Fibroblast of lung (primary cell): ENCODE measurements at regions not wholly inside any gene's neighbourhood (a gene's known extent, or its start where the extent isn't known, plus 50 kb on each side); places are given as distances from the start of the nearest gene placed in this dataset.

Experiments used
- DNase-seq, 2 donors: peaks; one replicate each; pipeline versions ENCODE4 v3.0.0 to v3.0.0-alpha.2; 2010; ENCODE audit warnings: low read depth in 2 of 2
- H2AFZ ChIP-seq: 2 replicates; pipeline ENCODE4 v1.5.1; 2012; ENCODE audit warnings: low read length, control low read depth, inconsistent platforms
- H3K27ac ChIP-seq: 2 replicates; pipeline ENCODE4 v1.5.1; 2011; ENCODE audit warnings: low read length, control low read depth; ENCODE audit not compliant: insufficient read depth
- H3K27me3 ChIP-seq: 2 replicates; pipeline ENCODE4 v1.5.1; 2011; ENCODE audit warnings: mild to moderate bottlenecking, low read length; ENCODE audit not compliant: control insufficient read depth, insufficient read depth
- H3K36me3 ChIP-seq: 2 replicates; pipeline ENCODE4 v1.5.1; 2011; ENCODE audit warnings: low read length; ENCODE audit not compliant: control insufficient read depth, insufficient read depth
- H3K4me1 ChIP-seq: 2 replicates; pipeline ENCODE4 v1.5.1; 2011; ENCODE audit warnings: low read length; ENCODE audit not compliant: control insufficient read depth, insufficient read depth; ENCODE audit errors: extremely low read depth
- H3K4me2 ChIP-seq: 2 replicates; pipeline ENCODE4 v1.5.1; 2011; ENCODE audit warnings: low read length, control low read depth; ENCODE audit not compliant: insufficient read depth; ENCODE audit errors: extremely low read depth
- H3K4me3 ChIP-seq, 4 experiments: fragments of 200-600 bp in 1 of 4; sonication (generic) in 1 of 4; replicated peaks in 1 of 4; 2 replicates each; pipeline ENCODE4 v1.5.1; 2011 to 2016; ENCODE audit warnings: low read length in 4 of 4, low read depth in 3 of 4, mild to moderate bottlenecking in 3 of 4, control low read depth in 2 of 4, inconsistent platforms in 1 of 4, mixed read lengths in 1 of 4; ENCODE audit not compliant: insufficient read depth in 1 of 4; ENCODE audit errors: control extremely low read depth in 1 of 4
- H3K79me2 ChIP-seq: 2 replicates; pipeline ENCODE4 v1.5.1; 2012; ENCODE audit warnings: mild to moderate bottlenecking, low read length, inconsistent platforms; ENCODE audit not compliant: control insufficient read depth, insufficient read depth
- H3K9ac ChIP-seq: 2 replicates; pipeline ENCODE4 v1.5.1; 2011; ENCODE audit warnings: mild to moderate bottlenecking, low read length, control low read depth; ENCODE audit not compliant: insufficient read depth
- H3K9me3 ChIP-seq: 2 replicates; pipeline ENCODE4 v1.5.1; 2012; ENCODE audit warnings: low read depth, low read length; ENCODE audit not compliant: control insufficient read depth, insufficient read depth
- H4K20me1 ChIP-seq: 2 replicates; pipeline ENCODE4 v1.5.1; 2011; ENCODE audit warnings: low read length; ENCODE audit not compliant: control insufficient read depth, insufficient read depth; ENCODE audit errors: extremely low read depth
- EZH2 ChIP-seq: IDR thresholded peaks from 2 replicates; pipeline ENCODE4 v1.5.1; 2012; ENCODE audit warnings: low read length, control low read depth, mild to moderate bottlenecking; ENCODE audit errors: missing control alignments
- TF ChIP-seq, protein P1 (sequence below), 2 donors: IDR thresholded peaks in 1 of 2; conservative IDR thresholded peaks in 1 of 2; 1 replicate in 1 of 2; 2 replicates in 1 of 2; pipeline ENCODE4 v1.5.1; 2011 to 2012; ENCODE audit warnings: low read length in 2 of 2, control low read depth in 1 of 2, inconsistent platforms in 1 of 2, low read depth in 1 of 2, mild to moderate bottlenecking in 1 of 2

DNA sequence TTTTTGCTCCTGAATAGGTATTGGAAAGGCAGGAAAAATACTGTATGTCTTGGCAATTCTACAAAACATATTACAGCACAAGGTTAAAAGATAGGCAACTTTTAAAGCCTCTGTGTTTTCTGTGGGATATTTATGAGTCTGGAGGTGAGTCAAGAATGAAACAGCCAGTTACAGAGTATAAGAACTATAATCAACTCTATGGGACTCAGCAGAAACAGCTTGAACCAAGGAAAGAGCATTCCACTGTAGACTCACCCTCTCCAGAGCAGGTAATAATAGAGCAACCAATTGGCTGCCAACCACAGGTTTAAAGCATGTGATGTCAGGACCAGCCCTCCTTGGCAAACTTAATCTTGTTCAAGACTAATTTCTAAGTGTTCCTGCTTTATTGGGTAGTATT, 100.5 kb upstream of the MDM1 start:
- Histone ChIP-seq H3K27ac (no peak overlapping the region), H3K9ac (no peak overlapping the region), H3K4me1 (no peaks in the 10 kb centered on the region), H4K20me1 (no peaks in the 10 kb centered on the region), H3K36me3 (no peaks in the 10 kb centered on the region), H3K27me3 (no peaks in the 10 kb centered on the region), H3K4me2 (no peak overlapping the region), H3K79me2 (no peaks in the 10 kb centered on the region), H3K4me3 (no peak overlapping the region), H3K9me3 (no peaks in the 10 kb centered on the region), H2AFZ (no peak overlapping the region)
- peak in 1 of 2 donors; percentile 54 for DNase-seq
- no peak for TF ChIP-seq EZH2
- TF ChIP-seq, protein P1, sequence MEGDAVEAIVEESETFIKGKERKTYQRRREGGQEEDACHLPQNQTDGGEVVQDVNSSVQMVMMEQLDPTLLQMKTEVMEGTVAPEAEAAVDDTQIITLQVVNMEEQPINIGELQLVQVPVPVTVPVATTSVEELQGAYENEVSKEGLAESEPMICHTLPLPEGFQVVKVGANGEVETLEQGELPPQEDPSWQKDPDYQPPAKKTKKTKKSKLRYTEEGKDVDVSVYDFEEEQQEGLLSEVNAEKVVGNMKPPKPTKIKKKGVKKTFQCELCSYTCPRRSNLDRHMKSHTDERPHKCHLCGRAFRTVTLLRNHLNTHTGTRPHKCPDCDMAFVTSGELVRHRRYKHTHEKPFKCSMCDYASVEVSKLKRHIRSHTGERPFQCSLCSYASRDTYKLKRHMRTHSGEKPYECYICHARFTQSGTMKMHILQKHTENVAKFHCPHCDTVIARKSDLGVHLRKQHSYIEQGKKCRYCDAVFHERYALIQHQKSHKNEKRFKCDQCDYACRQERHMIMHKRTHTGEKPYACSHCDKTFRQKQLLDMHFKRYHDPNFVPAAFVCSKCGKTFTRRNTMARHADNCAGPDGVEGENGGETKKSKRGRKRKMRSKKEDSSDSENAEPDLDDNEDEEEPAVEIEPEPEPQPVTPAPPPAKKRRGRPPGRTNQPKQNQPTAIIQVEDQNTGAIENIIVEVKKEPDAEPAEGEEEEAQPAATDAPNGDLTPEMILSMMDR (conservative IDR thresholded peaks at IDR 0.05 in 1 of 2, IDR thresholded peaks at IDR 0.05 in 1 of 2; ENCODE audit: low read depth in 1 of 2, low read length in 2 of 2) = no peak

DNA sequence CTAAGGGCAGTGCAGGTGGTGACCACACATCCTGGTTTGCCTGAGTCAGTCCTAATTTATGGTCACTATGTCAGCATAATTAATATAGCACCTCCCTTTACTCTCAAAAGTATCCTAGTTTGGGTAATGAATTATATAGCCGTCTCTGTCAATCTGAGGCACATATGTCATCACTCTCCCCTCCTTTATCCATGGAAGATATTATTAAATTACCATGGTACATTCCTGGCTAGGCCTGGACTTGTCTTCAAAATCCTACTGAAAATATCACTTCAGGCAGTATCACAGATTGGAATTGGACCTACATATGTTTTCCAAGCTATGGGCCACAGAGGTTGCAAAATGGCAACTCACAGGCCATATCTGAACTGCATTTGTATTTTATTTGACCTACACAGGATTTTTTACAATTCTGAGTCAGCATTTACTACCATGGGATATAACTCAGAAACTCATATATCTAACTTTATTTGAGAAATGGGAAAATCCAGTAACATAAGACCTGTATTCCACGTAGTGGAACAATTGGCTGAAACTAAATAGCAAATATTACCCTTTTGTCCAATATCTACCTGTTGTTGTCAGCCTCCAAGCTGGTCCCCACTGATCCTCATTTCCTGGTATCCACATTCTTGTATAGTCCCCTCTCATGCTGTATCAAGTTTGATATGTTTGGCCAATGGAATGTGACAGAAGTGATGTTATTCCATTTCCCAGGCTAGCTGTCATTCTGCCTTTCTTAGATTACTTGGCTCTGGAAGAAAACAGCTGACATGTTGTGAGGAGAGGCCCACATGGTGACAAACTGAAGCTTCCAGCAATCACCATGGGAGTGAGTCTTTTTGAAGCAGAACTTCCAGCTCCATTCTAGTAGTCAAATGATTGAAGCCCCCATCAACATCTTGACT, 102.5 kb upstream of the MDM1 start:
- no peak overlapping the region for H2AFZ ChIP-seq
- no peaks in the 10 kb centered on the region for H3K27me3 ChIP-seq

DNA sequence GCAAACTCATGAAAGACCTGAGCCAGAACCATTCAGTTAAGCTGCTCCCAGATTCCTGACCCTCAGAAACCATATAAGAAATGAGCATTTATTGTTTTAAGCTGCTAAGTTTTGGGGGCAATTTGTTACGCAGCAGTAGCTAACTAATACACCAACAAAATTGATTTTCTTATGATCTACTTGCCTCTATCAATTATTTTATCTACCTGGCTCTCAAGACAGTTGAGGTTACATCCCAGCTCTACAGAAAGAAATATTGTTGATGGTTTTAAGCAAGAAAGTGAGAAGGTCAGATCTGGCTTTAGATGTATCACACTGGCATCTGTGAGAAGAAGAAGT, 103.1 kb upstream of the MDM1 start:
- no peak overlapping the region for H3K9ac ChIP-seq
- no peak for DNase-seq
- no peak overlapping the region for H2AFZ ChIP-seq
- no peak overlapping the region for H3K27ac ChIP-seq
- H3K27me3 ChIP-seq = no peaks in the 10 kb centered on the region
- no peaks in the 10 kb centered on the region for H3K4me1 ChIP-seq
- H3K79me2 ChIP-seq = no peaks in the 10 kb centered on the region
- no peaks in the 10 kb centered on the region for H4K20me1 ChIP-seq
- H3K9me3 ChIP-seq = no peaks in the 10 kb centered on the region
- no peak overlapping the region for H3K4me2 ChIP-seq
- no peak overlapping the region for H3K4me3 ChIP-seq
- TF ChIP-seq, protein P1 (conservative IDR thresholded peaks at IDR 0.05 in 1 of 2, IDR thresholded peaks at IDR 0.05 in 1 of 2; ENCODE audit: low read depth in 1 of 2, low read length in 2 of 2) = no peak
- no peak for TF ChIP-seq EZH2
- H3K36me3 ChIP-seq = no peaks in the 10 kb centered on the region

More for the DNA sequence above, 102.5 kb upstream of the MDM1 start:
- H3K4me3 ChIP-seq = no peak overlapping the region
- H3K4me2 ChIP-seq = no peak overlapping the region
- no peaks in the 10 kb centered on the region for H3K79me2 ChIP-seq
- H3K27ac ChIP-seq = no peak overlapping the region
- H3K9ac ChIP-seq = no peak overlapping the region
- TF ChIP-seq, protein P1 (conservative IDR thresholded peaks at IDR 0.05 in 1 of 2, IDR thresholded peaks at IDR 0.05 in 1 of 2; ENCODE audit: low read depth in 1 of 2, low read length in 2 of 2) = no peak
- no peak for TF ChIP-seq EZH2
- H3K36me3 ChIP-seq = no peaks in the 10 kb centered on the region
- H4K20me1 ChIP-seq = no peaks in the 10 kb centered on the region
- no peaks in the 10 kb centered on the region for H3K4me1 ChIP-seq
- no peaks in the 10 kb centered on the region for H3K9me3 ChIP-seq
- DNase-seq = no peak
